Brain microvascular endothelial cell (primary cell): ENCODE measurements at regions not wholly inside any gene's neighbourhood (a gene's known extent, or its start where the extent isn't known, plus 50 kb on each side); places are given as distances from the start of the nearest gene placed in this dataset.
A peak's percentile ranks its signal among the peaks of the same experiment; 100 is the strongest.

Source experiments
- DNase-seq: peaks from one replicate; pipeline ENCODE4 v3.0.0-alpha.2; 2020
- H3K27ac ChIP-seq: fragments of 250-450 bp; sonication (Bioruptor Pico); 2 replicates; pipeline ENCODE4 v1.5.1; 2020; ENCODE audit warnings: mild to moderate bottlenecking, moderate library complexity
- H3K27me3 ChIP-seq: fragments of 250-450 bp; sonication (Bioruptor Pico); replicated peaks from 2 replicates; pipeline ENCODE4 v1.5.1; 2020; ENCODE audit warnings: mild to moderate bottlenecking
- H3K36me3 ChIP-seq: fragments of 250-450 bp; sonication (Bioruptor Pico); replicated peaks from 2 replicates; pipeline ENCODE4 v1.5.1; 2020; ENCODE audit warnings: mild to moderate bottlenecking
- H3K4me3 ChIP-seq: 2 replicates; pipeline ENCODE4 v1.5.1; 2011; ENCODE audit warnings: low read depth, mild to moderate bottlenecking, control low read depth, low read length, moderate library complexity
- in situ Hi-C: cut with HindIII; loops from 2 replicates; pipeline ENCODE4 v1.10.0; 2017; ENCODE audit warnings: low sequenced_read_pairs, low pct_ligation_motif_present
- TF ChIP-seq, protein P1 (sequence below): IDR thresholded peaks from 2 replicates; pipeline ENCODE4 v1.5.1; 2011; ENCODE audit warnings: low read depth, mild to moderate bottlenecking, moderate library complexity, low read length, control low read depth, inconsistent platforms; ENCODE audit errors: missing control alignments

DNA sequence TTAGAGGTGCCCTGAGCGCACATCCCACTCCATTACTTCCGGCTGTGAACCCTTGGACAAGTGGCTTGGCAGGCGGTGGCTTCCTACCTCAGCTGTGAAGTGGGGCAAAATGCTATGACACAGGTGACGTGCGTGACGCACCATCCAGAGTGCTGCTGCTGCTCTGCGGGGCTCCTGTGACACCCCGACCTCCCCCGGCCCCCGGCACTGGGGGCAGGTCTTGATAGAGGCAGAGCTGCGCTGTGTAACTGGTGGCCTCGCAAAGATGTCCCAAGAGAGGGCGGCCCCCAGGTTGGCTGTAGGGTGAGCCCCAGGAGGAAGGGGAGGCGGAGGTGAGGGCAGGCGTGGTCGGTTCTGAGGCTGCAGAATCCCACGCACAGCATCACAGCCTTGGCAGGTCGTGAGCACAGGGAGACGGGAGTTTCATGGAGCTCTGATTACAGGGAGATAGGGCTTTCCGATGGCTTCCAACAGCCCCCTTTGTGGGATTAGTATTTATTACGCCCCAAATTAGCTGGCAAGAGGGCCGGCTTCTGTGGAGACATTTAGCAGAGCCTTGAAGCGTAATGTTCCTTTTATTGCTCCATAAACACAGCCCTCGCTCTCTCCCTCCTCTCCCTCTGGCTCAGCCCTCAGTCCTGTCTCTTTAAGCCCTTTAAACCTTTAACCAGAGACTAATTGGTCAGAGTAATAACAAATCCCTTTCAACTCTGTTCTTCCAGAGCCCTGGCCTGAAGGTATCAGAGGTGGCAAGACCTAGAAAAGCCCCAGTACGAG is 328.1 kb downstream of the C16orf95 start:
- in situ Hi-C loops = no loop called here
- DNase-seq = no peak
- Histone ChIP-seq H3K27me3 (no peaks in the 10 kb centered on the region), H3K27ac (no peak overlapping the region), H3K4me3 (no peak overlapping the region), H3K36me3 (no peaks in the 10 kb centered on the region)
- TF ChIP-seq, protein P1, sequence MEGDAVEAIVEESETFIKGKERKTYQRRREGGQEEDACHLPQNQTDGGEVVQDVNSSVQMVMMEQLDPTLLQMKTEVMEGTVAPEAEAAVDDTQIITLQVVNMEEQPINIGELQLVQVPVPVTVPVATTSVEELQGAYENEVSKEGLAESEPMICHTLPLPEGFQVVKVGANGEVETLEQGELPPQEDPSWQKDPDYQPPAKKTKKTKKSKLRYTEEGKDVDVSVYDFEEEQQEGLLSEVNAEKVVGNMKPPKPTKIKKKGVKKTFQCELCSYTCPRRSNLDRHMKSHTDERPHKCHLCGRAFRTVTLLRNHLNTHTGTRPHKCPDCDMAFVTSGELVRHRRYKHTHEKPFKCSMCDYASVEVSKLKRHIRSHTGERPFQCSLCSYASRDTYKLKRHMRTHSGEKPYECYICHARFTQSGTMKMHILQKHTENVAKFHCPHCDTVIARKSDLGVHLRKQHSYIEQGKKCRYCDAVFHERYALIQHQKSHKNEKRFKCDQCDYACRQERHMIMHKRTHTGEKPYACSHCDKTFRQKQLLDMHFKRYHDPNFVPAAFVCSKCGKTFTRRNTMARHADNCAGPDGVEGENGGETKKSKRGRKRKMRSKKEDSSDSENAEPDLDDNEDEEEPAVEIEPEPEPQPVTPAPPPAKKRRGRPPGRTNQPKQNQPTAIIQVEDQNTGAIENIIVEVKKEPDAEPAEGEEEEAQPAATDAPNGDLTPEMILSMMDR = no peak

DNA sequence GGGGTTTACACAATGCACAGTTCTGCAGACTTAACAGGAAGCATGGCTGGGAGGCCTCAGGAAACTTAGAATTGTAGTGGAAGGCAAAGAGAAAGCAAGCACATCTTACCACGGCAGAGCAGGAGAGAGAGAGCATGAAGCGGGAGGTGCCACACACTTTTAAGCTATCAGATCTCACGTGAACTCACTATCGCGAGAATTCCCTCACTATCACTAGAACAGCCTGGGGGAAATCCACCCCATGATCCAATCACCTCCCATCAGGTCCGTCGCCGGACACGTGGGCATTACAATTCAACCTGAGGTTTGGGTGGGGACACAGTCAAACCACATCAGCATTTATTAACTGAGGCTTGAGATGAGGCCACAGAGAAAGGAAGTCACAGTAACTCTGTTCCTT is 326.7 kb downstream of the C16orf95 start:
- Histone ChIP-seq H3K4me3 (no peak overlapping the region), H3K36me3 (no peaks in the 10 kb centered on the region), H3K27me3 (no peaks in the 10 kb centered on the region), H3K27ac (no peak overlapping the region)
- in situ Hi-C loops = no loop called here
- TF ChIP-seq, protein P1 = no peak
- no peak for DNase-seq

DNA sequence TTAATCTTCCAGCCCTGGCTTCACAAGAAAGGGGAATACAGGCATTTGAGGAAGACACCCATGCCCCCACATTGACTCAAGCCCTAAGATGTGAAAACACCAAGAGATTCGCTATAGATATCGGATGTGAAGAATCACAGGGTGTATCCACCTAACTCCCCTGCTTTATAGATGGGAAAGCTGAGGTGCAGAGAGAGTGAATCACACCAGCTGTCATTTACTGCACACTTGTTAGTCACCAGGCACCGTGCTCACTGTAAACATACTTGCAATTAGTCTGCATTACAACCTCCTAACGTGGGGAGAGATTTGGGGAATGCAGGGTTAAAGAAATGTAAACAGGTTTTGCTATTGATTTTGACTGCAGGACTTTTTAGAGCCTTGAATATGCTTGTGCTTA is 325.5 kb downstream of the C16orf95 start:
- Histone ChIP-seq H3K27ac (no peak overlapping the region), H3K27me3 (no peaks in the 10 kb centered on the region), H3K36me3 (no peaks in the 10 kb centered on the region), H3K4me3 (no peak overlapping the region)
- TF ChIP-seq, protein P1 = no peak
- DNase-seq = peak; percentile 34
- in situ Hi-C loops = no loop called here

DNA sequence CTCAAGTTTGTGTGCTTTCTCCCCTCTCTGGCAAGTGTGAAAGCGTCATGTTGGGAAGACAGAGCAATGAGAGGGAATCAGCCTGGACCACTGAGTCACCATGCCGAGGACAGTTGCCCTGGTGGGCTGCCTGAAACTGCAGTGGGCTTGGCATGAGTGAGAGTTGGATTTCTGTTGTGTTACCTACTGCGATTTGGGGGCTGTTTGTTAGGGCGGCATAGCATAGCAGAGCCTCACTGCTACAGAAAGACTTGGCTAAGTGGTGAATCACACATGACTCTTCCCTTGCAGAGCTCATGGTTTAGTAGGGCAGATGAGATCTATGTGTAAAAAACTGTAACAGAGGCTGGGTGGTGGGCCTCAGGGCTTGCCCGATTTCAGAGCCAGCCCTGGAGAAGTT is 324.6 kb downstream of the C16orf95 start:
- Histone ChIP-seq H3K27ac (no peak overlapping the region), H3K27me3 (no peaks in the 10 kb centered on the region), H3K4me3 (no peak overlapping the region), H3K36me3 (no peaks in the 10 kb centered on the region)
- TF ChIP-seq, protein P1 = no peak
- DNase-seq = no peak
- in situ Hi-C loops = no loop called here

DNA sequence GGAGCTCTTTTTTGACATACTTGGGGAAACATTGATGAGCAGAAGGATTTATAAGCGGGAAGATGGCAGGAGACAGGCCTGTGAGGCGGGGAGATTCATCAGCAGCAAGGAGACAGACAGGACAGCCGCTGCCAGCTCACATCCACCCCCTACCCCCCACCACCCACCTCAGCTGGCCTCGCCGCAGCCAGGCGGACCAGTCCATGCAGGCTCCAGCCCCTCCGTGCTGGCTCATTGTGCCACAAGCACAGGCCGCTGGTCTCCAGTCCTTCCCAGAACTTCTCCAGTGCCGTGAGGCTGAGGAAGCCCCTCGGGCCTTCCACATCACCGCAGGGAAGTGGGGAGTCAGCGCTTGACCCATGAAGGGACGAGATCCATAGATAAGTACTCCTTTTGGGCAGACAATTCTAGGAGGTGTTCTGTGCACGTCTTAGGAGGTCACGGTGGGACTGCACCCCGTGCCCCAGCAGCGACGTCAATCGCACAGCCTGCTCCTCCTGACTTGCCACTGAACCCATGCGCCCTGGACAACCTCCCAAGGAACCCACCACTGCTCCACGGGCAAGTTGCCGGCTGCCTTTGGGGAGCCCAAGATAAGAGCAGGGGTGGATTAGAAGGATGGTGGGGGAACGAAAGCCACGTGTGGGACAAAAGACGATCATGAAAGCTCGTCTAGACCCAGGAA is 323.6 kb downstream of the C16orf95 start:
- Histone ChIP-seq H3K27ac (no peak overlapping the region), H3K36me3 (no peaks in the 10 kb centered on the region), H3K27me3 (no peaks in the 10 kb centered on the region), H3K4me3 (no peak overlapping the region)
- in situ Hi-C loops = no loop called here
- no peak for DNase-seq
- TF ChIP-seq, protein P1 = no peak

DNA sequence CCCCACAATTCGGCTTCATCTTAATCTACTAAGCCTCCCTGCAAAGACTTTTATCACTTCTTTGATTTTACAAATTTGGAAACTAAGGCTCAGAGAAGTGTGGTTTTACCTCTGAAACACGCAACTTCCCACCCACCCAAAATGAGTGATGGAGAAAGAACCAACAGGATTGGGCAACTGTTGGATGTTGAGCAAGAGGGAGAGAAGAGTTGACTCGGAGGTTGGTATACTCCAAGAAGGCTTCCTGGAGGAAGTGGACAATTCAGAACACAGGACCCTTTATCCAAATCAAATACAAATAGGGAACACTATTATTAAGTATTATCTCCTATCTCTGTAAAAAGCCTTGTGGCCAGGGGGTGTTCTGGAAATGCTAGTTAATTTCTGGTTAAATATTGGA is 323.0 kb downstream of the C16orf95 start:
- Histone ChIP-seq H3K27ac (peak overlapping the region; percentile 70), H3K4me3 (no peak overlapping the region), H3K36me3 (no peaks in the 10 kb centered on the region), H3K27me3 (no peaks in the 10 kb centered on the region)
- TF ChIP-seq, protein P1 = no peak
- no peak for DNase-seq
- in situ Hi-C loops = no loop called here
